ENCODE measurements at regions not wholly inside any gene's neighbourhood (a gene's known extent, or its start where the extent isn't known, plus 50 kb on each side); places are given as distances from the start of the nearest gene placed in this dataset.

DNA sequence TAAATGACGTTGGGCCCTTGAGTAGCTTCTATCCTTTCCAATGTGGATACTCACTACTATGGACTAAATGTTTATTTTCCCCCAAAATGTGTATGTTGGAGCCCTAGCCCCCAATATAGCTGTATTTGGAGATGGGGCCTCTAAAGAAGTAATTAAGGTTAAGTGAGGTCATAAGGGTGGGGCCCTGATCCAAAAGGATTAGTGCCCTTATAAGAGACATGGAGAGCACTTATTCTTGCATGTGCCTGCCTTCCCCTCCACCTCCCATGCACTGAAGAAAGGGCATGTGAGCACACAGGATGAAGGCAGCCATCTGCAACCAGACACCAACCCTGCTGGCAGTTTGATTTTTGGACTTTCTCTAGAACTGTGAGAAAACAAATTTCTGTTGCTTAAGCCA is 115.7 kb upstream of the MED13 start:
- TF ChIP-seq BHLHE40 (IDR thresholded peaks at IDR 0.05; ENCODE audit: borderline replicate concordance), result no peak
- no peak for TF ChIP-seq SP1 (IDR thresholded peaks at IDR 0.05)
- no peak for TF ChIP-seq SUZ12 (IDR thresholded peaks at IDR 0.05)
- TF ChIP-seq FOXK2 (IDR thresholded peaks at IDR 0.05), result no peak
- no peak for TF ChIP-seq FOXA1 (IDR thresholded peaks at IDR 0.05)
- TF ChIP-seq ZNF384 (IDR thresholded peaks at IDR 0.05), result no peak
- TF ChIP-seq ARNT (IDR thresholded peaks at IDR 0.05), result no peak
- TF ChIP-seq, protein P1, sequence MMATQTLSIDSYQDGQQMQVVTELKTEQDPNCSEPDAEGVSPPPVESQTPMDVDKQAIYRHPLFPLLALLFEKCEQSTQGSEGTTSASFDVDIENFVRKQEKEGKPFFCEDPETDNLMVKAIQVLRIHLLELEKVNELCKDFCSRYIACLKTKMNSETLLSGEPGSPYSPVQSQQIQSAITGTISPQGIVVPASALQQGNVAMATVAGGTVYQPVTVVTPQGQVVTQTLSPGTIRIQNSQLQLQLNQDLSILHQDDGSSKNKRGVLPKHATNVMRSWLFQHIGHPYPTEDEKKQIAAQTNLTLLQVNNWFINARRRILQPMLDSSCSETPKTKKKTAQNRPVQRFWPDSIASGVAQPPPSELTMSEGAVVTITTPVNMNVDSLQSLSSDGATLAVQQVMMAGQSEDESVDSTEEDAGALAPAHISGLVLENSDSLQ (IDR thresholded peaks at IDR 0.05), result no peak
- TF ChIP-seq TARDBP (IDR thresholded peaks at IDR 0.05), result no peak
